Astrocyte of the spinal cord (primary cell): ENCODE measurements at regions not wholly inside any gene's neighbourhood (a gene's known extent, or its start where the extent isn't known, plus 50 kb on each side); places are given as distances from the start of the nearest gene placed in this dataset.

Experiments
- DNase-seq: peaks from one replicate; pipeline ENCODE4 v3.0.0; 2011; ENCODE audit warnings: low read depth, low spot score
- H3K4me3 ChIP-seq: 2 replicates; pipeline ENCODE4 v1.5.1; 2011; ENCODE audit warnings: low read depth, mild to moderate bottlenecking, low read length, moderate library complexity
- CTCF ChIP-seq: IDR thresholded peaks from 2 replicates; pipeline ENCODE4 v1.5.1; 2012; ENCODE audit warnings: low read depth, mild to moderate bottlenecking, low read length, inconsistent platforms
- in situ Hi-C: cut with HindIII; loops from 2 replicates; pipeline ENCODE4 v1.10.0; 2017; ENCODE audit warnings: low sequenced_read_pairs

DNA sequence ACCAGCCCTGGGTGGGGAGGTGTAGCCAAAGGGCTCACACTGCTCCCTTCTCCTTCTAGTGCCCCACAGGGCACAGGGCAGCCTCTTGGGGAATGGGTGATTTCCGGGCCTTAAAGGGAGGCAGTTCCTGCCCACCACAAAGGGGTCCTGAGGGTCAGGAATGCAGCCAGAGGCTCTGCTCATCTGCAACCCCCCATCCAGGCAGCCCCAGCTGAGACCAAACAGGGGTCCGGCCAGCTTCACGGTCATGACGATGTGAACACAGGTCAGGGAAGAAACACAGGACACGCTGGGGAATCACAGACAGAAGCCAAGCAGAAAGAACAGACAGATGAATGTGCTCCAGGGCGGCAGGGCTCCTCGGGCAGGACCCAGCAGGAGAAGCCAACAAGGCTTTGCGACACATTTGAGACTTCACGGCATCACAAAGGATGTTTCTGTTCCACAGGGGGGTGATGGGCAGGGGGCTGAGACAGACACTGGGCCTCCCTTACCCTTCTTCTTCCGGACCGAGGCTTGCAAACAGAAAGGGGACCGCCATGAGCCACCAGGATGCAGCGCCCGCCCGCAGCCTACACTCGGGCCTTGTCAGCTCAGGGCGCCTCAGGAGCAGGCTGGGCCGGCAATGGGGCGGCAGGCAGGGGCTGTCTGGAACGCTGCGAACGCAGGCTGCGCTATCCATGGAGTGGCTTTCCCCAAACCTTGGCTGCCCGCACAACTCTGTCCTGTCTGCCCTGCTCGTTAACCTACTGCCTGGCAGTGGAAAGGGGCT, 101.9 kb downstream of the CTTN start:
- H3K4me3 ChIP-seq = no peak overlapping the region
- in situ Hi-C loops = no loop called here
- DNase-seq = no peak
- no peak for TF ChIP-seq CTCF

DNA sequence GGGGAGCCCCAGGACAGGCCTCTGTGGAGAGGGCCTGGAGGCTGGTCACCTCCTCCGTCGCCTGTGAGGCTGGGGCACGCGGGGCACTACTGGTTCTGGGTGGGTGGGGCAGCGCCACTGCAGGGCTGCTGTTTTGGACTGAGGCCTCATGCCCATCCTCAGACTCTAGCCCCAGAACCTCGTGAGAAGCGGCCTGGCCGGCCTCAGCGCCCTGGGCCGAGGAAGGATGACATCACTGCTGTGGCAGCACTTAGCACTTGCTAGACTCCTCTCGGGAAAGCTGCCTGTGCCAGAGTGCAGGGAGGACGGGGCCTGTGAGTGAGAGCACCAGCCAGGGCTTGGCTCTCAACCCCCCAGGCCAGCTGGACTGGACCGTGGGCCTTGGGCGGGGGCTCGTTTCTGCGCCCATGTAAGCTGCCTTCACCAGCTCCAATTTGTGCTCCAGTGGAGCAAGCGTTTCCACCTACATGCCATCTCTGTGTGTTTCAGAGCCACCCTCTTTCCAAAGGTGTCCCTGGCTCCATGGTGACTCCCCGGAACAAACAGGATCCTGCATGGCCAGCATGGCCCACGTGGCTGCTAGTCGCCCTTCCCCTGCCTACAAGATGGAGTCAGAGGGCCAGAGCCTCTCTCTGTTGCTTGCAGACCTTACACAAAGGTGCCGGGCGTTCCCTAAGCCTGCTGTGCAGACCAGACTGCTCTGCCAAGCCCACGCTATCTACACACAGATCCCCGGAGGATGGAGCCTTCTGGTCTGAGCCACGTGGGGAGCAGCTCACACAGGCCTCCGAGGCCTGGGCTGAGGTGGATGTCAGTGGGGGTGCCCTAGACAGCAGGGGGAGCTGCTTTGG, 102.9 kb downstream of the CTTN start:
- H3K4me3 ChIP-seq = no peak overlapping the region
- in situ Hi-C loops = no loop called here
- no peak for DNase-seq
- TF ChIP-seq CTCF = no peak

- DNase-seq = no peak
- no peak for TF ChIP-seq CTCF
- H3K4me3 ChIP-seq = no peak overlapping the region
- in situ Hi-C loops = no loop called here
Measured at GRCh38 chr11:70501933-70502540, 103.7 kb downstream of the CTTN start.

- in situ Hi-C loops = no loop called here
- H3K4me3 ChIP-seq = no peak overlapping the region
- DNase-seq = no peak
- TF ChIP-seq CTCF = no peak
Measured at GRCh38 chr11:70502677-70503467, 104.5 kb downstream of the CTTN start.

GRCh38 chr11:70503468-70504221, 105.3 kb downstream of the CTTN start:
- H3K4me3 ChIP-seq = no peak overlapping the region
- TF ChIP-seq CTCF = peak; percentile 38
- in situ Hi-C loops = no loop called here
- no peak for DNase-seq
